Thyroid gland (tissue), 4 donors: ENCODE measurements at regions not wholly inside any gene's neighbourhood (a gene's known extent, or its start where the extent isn't known, plus 50 kb on each side); places are given as distances from the start of the nearest gene placed in this dataset.

Source experiments
- POLR2A ChIP-seq, 2 donors: fragments of 450-650 bp; IDR thresholded peaks; one replicate each; pipeline ENCODE4 v1.6.1; 2017; ENCODE audit warnings: antibody characterized with exemption in 2 of 2, mild to moderate bottlenecking in 2 of 2, moderate library complexity in 1 of 2
- TF ChIP-seq, protein P1 (sequence below), 6 experiments: fragments of 200-600 bp in 3 of 6; fragments of 450-650 bp in 3 of 6; sonication (generic) in 3 of 6; IDR thresholded peaks; one replicate each; pipeline ENCODE4 v1.5.1; 2016 to 2019; ENCODE audit warnings: antibody characterized with exemption in 6 of 6, mild to moderate bottlenecking in 2 of 6, inconsistent platforms in 1 of 6, moderate library complexity in 1 of 6

- TF ChIP-seq, protein P1, sequence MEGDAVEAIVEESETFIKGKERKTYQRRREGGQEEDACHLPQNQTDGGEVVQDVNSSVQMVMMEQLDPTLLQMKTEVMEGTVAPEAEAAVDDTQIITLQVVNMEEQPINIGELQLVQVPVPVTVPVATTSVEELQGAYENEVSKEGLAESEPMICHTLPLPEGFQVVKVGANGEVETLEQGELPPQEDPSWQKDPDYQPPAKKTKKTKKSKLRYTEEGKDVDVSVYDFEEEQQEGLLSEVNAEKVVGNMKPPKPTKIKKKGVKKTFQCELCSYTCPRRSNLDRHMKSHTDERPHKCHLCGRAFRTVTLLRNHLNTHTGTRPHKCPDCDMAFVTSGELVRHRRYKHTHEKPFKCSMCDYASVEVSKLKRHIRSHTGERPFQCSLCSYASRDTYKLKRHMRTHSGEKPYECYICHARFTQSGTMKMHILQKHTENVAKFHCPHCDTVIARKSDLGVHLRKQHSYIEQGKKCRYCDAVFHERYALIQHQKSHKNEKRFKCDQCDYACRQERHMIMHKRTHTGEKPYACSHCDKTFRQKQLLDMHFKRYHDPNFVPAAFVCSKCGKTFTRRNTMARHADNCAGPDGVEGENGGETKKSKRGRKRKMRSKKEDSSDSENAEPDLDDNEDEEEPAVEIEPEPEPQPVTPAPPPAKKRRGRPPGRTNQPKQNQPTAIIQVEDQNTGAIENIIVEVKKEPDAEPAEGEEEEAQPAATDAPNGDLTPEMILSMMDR (IDR thresholded peaks at IDR 0.05): no peak
- no peak for TF ChIP-seq POLR2A (IDR thresholded peaks at IDR 0.05)
Observed at GRCh38 chr4:11910812-11911211, 482.1 kb upstream of the HS3ST1 start.
